GM18861 (cell line): ENCODE measurements at regions not wholly inside any gene's neighbourhood (a gene's known extent, or its start where the extent isn't known, plus 50 kb on each side); places are given as distances from the start of the nearest gene placed in this dataset.
A peak's percentile ranks its signal among the peaks of the same experiment; 100 is the strongest.
"Not testable (repeated sequence)": the region's sequence is repeated elsewhere in the genome, so short reads cannot be mapped to it uniquely, and the experiment has no call there.

Experiments
- ATAC-seq: cut with Tn5 transposase; IDR thresholded peaks from one replicate; pipeline ENCODE4 v1.9.1; 2021; ENCODE audit not compliant: unreplicated experiment

- ATAC-seq, result no peak
These were observed 89.1 kb upstream of the C1GALT1C1 start for GRCh38 chrX:120718969-120719368.

DNA sequence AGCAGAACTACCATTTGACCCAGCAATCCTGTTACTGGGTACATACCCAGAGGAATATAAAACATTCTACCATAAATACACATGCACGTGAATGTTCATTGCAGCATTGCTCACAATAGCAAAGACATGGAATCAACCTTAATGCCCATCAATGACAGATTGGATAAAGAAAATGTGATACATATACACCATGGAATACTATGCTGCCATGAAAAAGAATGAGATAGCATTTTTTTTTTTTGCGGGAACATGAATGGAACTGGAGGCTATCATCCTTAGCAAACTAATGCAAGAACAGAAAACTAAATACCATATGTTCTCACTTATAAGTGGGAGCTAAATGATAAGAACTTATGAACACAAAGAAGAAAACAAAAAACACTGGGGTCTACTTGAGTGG lies 72.5 kb upstream of the C1GALT1C1 start:
- not testable (repeated sequence) for ATAC-seq

DNA sequence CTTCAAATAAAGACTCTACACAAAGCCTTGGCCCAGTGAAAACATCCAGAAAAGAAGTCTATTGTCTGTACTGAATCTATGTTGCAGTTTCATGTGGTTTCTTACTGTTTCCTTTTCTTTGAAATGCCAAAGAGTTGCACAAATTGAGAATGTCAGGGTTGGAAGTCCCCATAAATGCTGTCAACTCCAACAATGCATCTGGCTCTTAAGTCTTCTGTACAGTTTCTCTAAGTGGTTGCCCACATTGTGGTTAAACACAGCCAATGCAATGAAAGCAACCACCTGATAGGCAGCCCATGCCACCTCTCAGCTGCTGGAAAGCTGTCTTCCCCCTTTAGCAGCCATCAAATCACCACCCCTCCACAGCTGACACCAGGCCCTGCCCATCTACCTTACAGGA lies 67.2 kb upstream of the C1GALT1C1 start:
- peak; percentile 78 for ATAC-seq

DNA sequence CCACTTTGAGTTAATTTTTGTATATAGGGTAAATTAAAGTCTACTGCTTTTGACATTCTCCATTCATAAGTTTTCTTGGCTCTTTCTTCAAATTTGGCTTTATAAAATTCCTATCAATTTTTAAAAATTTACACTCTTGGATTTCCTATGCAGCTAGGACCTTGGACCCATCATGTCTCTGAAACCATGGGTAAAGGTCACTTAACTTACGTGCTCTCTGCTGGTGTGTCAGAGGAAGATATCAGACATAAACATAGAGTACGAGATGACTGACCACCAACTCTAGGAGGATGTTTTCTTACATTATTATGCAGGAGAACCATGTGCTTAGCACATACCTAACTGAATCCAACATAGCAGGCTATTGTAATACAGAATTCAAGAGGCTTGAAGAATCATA lies 62.5 kb upstream of the C1GALT1C1 start:
- ATAC-seq, result no peak

DNA sequence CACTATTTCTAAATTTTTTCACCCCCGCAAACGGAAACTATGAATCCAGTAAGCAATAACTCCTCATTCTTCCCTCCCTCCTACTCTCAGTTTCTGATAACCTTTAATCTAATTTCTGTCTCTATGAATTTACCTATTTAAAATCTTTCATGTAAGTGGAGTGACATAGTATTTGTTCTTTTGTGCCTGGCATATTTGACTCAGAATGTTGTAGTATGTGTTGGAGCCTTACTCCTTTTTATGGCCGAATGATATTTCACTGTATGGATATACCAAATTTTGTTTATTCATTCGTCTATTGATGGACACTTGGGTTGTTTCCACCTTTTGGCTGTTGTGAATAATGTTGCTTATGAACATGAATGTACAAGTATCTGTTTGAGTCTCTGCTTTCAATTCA lies 61.1 kb upstream of the C1GALT1C1 start:
- no peak for ATAC-seq

- ATAC-seq, result no peak
These were observed 60.5 kb upstream of the C1GALT1C1 start for GRCh38 chrX:120690344-120690743.

DNA sequence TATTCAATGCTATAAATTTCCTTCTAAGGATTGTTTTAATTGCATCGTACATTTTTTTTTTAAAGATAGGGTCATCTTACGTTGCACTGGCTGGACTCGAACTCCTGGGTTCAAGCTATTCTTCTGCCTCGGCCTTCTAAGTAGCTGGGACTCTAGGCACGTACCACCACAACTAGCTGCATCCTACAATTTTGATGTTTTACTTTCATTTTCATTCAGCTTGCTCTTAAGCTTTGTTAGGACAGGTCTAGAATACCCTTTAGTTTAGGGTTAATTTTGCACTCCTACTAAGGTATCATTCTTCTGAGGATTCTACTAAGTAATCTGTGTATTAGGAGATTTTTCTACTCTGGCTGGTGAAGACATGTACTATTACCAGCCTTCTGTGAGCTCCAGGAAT lies 50.2 kb upstream of the C1GALT1C1 start:
- ATAC-seq, result no peak
